8988T (cell line): ENCODE measurements at regions not wholly inside any gene's neighbourhood (a gene's known extent, or its start where the extent isn't known, plus 50 kb on each side); places are given as distances from the start of the nearest gene placed in this dataset.
"Not testable (repeated sequence)": the region's sequence is repeated elsewhere in the genome, so short reads cannot be mapped to it uniquely, and the experiment has no call there.

ENCODE experiments used
- DNase-seq: peaks from one replicate; pipeline ENCODE4 v3.0.0; 2011

DNA sequence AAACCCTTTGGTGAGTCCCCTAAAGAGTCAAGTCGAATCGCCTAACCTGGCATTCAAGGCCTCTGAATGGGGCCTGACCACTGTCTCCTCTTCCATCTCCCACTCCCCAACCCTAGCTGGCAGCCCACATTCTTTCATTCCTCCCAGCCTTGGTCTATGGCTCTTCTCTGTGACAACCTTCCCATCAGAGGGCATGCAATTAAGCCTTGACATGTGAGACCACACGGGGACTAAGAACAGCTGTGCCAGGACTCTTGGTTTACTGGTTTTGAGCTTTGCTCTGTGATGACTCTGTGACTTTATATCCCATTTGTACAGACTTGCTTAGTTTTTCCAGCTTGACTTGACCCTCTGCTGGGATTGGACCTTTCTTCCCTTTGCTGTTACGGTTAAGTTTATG lies 116.6 kb downstream of the BUB3 start:
- no peak for DNase-seq

DNA sequence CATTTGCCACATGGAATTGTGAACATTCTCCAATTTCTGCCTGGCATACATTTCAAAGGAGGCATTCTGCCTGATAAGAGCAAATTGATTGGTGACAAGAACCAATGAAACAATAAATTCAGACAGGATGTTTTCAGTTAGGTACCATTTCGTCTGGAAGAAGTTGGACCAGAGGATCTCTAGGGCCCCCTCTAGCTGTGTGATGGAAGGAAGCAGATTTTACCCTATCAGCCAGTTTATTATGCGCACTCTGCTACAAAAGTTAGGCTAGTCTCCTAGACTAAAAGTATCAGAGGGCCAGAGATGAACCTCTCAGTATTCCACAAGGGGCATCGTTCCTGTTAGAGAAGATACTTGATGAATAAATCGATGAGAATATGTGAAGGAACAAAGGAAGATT lies 118.0 kb downstream of the BUB3 start:
- no peak for DNase-seq

DNA sequence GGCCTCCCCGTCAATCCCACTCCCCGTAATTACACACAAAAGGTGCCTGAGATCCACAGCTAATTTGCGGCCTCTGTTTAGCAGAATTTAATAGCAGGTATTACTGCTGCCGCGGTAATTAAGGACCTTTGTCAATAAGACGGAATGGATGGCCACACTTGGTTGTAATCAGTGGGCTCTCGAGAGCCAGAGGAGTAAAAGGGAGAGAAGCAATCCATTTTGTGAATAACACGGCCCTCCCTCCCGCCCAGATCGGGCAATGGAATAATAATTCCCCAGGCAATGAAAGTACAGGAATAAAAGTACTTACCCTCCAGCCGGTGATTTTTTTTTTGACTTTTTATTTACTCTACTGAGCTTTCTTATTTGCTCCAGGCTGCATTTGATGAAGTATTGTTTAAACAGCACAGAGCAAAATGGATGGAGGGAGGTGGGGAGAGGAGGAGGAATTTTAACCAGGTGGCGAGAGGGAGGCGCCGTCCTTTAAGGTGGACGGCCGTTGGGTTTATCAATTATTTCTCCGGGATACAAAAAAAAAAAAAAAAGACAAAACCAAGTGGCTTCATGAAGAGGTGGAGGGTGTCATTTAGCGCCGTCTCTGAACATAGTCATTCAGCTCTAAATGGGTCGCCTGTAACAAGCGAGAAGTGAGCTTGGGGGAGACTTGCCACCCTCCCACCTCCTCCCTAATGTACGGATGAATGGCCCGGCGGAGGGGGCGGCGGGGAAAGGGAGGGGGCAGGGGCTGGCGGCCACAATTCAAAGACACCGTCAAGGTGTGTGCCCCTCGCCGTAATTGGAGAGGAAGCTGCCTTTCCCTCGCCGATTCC lies 120.3 kb downstream of the BUB3 start:
- no peak for DNase-seq

DNA sequence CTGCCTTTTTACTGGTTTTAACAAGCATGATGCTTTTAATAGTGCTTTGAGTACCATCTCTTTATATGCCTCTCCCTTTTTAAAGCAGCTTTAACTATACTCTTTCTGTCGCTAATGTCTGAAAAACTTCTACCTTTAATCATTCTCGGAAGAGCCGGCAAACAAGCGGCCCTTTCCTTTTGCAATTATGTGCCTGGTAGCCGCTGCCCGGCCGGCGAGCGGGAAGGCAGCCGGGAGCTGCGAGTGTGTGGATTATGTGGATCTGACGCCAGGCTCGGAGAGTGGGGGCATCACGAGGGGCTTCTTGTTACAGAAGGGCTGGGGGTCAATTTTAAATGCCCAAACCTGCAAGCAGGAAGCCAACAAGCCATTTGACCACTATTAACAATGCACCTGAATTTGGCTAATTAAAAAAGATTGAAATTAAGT lies 120.9 kb downstream of the BUB3 start:
- no peak for DNase-seq

DNA sequence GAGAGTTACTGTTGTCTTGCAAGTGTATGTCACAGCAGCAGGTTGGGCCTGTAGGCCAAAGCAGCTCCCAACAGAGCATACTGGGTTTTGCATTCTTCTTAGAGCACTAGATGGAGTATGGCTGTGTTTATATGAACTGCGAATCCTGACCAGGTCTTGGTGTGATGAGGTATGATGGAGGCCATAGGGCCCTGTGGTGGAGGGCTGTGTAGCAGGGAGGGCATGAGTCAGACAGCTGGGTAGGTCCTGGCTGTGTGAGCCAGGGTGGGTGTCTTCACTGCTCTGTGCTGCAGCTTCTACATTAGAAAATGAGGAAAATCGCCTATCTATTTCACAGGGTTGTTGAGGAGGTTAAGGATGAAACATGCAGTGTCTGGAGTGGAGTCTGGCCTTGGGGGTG lies 124.2 kb downstream of the BUB3 start:
- no peak for DNase-seq

DNA sequence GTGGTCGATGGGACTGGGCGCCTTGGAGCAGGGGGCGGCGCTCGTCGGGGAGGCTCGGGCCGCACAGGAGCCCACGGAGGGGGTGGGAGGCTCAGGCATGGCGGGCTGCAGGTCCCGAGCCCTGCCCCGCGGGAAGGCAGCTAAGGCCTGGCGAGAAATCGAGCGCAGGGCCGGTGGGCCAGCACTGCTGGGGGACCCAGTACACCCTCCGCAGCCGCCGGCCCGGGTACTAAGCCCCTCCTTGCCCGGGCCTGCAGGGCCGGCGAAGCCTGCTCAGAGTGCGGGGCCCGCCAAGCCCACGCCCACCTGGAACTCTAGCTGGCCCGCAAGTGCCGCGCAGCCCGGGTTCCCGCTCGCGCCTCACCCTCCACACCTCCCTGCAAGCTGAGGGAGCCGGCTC lies 129.2 kb downstream of the BUB3 start:
- DNase-seq = not testable (repeated sequence)

DNA sequence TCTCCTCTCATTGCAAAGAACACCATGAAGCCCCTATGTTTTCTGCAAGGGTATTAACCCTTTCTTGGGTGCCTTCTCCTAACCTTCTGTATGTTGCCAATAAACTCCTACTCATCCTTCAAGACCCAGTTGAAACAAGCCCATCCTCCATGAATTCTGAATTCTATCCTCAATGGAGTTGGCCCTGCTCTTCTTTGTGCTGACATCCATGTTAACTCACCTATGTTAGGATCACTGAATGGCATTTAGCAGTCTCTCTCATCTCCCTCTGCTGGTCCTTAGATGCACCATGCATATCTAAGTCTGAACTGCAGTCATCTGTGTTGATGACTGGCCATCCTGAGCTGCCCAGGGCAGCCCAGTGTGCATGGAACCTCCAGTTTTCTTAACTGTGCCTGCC lies 129.8 kb downstream of the BUB3 start:
- DNase-seq = no peak

DNA sequence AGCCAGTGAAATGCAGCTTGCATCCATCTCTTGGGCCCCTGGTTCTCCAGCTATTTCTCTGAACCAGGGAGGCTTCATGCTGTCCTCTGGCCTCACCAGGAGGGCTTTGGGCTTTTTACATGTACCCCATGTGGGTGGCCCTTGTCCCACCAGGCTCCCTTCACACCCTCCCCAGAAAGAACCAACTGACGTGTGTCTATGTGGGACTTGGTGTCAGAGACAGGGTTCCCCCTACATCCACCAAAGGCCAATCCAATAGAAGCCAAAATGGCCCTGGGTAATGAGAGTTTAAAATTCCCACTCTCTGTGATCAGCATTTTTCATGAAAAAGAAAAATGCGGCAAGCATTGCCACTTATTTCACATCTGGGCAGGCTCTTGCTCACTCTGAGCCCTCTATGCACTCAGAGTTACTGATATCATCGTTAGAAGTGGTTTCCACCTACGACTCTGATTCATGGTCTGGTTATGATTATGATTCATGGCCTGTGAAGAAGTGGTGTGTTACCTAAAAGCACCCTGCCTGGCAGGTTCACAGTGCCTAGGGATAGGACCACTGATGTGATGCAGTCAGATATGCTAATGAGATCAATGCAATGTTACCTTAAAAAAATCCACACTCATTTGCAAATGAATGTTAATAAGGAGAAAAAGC lies 133.5 kb downstream of the BUB3 start:
- peak; percentile 43 for DNase-seq

DNA sequence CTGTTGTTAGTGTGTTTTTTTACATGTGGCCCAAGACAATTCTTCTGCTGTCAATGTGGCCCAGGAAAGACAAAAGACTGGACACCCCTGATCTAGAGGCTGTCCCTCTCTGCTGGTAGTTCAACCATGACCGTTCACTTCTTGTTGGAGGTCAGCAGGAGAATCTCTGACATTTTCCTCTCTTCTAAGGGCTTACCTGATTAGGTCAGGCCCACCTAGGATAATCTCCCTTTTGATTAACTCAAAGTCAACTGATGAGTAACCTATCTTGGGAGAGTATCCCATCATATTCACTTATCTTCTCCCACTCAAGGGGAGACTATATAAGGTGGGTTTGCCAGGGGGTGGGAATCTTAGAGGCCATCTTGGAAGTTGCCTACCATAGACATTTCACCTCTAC lies 135.2 kb downstream of the BUB3 start:
- no peak for DNase-seq

DNA sequence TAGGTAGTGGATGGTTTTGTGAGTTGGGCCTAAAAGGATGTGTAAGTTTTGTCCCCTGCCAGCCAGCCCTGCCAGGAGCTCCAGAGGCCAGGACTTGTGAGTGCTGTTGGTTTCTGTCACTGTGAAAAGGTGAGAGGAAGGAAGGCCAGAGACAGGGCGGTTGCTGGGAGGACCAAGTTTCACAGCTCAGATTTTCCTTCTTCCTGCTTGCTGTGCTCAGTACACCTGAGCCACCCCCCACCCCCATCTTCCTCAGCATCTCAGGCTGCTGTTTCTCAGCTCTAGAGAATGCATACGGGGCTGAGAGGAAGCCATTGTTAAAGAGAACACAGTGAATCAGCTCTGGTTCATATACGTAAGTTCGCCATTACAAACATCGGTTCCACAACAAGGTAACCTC lies 139.9 kb downstream of the BUB3 start:
- DNase-seq = no peak

DNA sequence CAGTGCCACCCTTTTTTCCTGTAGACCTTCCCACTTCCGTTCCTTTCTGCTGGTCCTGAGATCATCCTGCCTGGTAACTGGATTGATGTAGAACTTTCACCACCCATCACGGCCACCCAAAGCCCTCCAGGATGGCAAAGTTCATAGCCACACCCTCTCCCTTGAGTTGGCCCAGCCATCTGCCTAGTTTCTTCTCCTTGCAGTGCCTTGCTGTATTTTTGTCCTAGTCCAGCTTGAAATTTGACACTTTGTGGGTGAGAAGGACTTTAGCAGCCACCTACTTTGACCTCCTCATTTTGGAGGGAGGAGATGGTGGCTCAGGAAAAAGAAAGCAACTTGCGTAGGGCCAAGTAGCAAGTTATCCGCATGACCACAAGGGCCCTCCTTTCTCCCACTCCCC lies 140.7 kb downstream of the BUB3 start:
- DNase-seq = no peak

DNA sequence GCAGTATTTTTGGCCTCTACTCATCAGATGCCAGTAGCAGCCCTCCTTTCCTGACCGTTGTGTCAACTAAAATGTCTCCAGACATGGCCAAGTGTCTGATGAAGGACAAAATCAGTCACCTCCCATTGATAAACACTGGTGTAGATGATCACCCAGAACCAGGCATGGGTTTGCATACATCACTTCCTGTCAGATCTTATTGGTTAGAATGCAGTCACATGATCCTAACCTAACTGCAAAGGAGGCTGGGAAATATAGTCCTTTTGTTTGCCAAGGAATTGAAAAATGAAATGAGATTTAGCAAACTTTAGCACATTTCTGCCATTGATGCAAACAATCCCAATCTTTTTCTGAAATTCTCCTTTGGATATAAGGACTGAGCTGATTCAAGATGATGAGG lies 141.4 kb downstream of the BUB3 start:
- DNase-seq = no peak

DNA sequence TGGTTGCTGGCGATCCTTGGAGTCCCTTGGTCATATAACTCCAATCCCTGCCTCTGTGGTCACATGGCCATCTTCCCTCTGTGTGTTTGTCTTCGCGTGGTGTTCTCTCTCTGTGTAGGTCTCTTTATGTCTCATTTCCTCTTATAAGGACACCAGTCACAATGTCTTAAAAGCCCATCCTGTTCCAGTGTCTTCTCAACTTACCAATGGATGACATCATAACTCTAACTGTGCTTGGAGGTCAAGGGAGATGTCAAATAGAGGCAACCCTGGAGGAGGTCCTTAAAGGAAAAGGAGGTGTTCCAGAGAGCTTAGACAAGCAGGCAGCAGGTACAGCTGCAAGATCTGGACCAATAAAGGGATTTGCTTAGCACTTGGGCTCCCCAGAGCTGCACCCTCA lies 143.0 kb downstream of the BUB3 start:
- no peak for DNase-seq

DNA sequence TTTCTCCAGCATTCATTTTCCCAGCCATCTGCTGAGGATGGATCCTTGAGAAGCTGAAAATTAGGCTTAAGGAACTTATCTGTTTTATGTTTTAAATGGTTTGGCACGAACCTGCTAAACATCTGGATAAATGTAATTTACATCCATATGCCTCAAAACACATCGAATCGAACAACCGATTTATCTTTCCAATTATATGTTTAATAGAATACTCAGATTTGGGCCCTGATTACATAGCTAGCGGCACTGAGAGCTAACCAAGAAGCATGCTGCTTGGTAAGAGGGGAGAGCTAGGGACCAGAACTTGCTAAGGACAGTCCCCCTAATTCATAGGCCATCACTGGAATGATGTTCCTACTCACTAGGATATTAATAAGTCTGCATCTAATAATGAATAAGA lies 144.4 kb downstream of the BUB3 start:
- DNase-seq = no peak

DNA sequence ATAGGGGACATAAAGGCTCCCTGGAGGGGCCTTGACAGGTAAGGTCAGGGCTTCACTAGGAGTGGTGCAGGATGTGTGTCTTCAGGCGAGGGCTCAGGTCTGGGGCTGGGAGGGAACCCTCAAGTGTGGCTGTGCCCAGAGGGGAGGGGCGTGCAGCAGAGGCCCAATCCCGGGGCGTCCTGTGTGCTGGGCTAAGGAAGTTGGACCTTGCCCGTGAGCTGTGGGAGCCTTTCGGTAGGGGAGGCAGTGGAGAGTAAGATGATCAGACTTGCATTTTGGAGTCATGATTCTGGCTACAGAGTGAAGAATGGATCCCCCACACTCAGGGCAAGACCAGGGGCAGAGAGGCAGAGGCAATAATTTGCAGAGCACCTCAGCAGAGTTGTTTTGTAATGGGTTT lies 145.4 kb downstream of the BUB3 start:
- DNase-seq = no peak

DNA sequence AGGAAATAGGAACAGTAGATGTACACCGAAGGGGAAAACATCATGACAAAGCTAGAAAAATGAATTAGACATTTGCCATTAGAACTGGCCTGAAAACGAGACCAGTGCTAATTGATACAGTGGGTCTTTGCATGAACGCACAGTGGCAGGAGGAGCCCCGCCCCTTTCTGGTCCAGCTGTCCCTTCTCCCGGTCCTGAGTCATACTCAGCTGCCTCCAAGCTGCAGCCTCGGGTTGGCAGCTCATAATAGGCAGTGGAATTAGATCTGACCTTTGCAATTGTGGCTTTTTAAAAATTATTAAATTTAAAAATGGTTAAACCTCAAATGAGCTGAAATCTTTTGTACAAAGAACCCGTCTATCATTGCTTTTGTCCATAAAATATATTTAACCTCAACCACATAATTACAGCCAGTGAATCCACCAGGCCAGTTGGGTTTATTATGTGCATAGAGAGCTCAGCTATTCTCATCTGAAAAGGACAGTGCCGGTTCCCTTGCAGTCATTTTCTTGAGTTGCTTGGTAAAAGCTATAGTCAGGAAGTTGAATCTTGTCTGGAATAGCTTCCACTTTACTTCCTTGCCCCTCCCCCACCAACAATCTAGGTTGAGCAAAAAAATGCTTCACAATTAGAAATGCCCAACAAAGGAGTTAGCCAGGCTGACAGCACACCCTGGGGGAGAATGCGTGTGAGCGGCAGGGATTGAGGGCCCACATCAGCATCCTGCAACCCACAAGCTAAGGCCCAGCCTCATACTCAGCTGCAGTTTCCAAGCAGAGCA lies 147.1 kb downstream of the BUB3 start:
- DNase-seq = peak; percentile 26

DNA sequence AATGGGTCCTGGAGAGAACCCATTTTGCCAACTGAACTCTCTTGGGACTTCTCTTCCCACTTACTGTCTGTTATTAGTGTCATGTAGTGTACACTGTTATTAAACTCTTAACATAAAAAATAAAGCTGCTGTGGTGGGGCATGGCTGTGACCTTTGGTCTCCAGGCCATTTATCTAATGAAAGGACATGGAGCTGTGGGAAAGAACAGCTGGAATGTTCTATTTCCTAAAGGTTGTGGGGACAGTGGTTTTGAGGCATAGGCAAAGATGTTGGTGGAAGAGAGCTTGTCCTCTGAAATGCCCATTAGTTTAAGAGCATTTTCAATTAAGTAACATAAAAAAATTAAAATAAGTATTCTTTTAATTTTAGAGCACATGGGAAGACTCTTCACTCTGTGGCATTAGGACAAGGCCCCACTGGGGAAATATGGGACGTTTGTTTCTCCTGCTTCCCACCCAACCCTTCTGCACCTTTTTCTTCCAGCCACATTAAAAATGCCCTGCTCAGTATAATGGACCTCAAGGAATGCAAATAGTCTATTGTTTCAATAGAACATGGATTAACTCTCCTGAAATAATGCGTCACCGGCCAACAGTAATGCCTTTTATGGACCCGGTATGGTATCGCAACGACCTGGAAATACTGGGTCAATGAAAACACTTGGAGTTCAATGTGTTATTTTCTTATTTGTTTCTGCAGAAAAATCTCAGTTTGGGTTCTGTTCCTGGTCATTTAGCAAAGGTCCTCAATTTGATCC lies 149.6 kb downstream of the BUB3 start:
- no peak for DNase-seq

DNA sequence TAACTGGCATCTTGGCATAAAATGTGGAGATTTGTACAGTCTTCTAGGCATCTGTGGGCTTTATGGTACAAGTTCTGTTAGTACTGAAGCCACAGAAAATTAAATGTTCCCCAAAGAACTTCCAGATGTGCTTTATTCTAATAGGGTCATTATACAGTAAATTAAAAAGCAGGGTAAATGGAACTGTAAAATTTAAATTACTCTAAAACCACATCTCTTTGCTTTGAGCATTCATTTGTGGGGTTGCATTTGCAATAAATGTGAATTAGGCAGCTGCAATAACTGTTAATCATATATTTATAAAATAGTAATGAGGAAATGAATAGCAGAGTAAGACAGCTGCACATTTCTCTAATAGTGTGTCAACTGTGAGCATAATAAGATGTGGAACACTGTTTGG lies 151.5 kb downstream of the BUB3 start:
- no peak for DNase-seq

DNA sequence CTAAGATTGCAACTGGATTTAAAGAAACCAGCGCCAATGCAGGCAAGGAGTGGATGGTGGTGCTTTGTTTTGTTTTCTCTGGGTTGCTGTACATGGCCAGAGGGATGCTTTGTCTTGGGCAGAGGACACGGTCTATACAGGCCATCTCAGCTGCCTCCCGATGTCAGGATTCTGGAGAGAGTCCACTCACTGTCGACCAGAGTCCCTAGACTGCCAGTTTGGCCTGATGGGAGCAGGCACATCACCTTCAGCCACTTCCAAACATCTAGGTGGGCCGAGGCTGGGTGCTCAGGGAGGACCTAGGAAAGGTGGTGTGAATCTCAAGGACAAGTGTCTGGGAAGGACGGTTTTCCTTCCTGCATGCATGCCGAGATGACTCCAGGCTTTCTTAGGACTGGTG lies 152.1 kb downstream of the BUB3 start:
- no peak for DNase-seq

DNA sequence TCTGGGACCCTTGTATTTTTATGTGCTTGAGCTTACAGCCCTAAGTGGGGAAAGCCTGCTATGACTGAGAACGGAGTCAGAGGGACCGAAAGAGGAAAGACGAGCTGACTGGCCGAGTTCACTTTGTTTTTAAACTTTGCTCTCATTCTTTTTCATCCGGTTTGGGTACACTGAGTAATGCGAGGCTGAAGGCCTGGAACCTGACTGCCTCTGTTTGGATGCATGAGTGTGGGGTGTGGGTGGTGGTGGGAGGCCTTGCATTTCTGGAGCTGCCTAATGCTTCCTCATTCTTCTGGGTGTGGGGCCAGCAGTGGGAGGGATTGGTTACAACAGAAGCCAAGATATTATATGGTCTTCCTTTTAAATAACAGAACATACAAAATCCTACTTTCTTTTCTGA lies 155.5 kb downstream of the BUB3 start:
- DNase-seq = no peak

DNA sequence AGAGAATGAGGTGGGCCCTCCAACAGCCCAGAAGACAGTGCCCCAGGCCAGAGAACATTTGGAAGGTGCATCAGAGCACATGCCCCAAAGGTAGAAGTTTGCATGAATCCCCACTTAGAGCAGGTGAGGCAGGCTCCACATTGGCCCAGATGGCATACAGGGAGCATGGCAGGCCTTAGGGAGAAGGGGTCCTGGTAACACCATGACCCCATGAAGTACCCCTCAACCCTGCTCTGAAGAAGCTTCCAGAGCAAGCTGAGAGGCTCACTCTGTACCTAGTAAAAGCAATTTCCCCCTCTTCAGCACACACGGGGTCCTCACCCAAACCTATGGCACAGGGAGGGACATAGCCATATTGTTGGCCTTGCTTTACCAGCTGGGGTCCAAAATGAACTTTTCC lies 162.6 kb downstream of the BUB3 start:
- no peak for DNase-seq

DNA sequence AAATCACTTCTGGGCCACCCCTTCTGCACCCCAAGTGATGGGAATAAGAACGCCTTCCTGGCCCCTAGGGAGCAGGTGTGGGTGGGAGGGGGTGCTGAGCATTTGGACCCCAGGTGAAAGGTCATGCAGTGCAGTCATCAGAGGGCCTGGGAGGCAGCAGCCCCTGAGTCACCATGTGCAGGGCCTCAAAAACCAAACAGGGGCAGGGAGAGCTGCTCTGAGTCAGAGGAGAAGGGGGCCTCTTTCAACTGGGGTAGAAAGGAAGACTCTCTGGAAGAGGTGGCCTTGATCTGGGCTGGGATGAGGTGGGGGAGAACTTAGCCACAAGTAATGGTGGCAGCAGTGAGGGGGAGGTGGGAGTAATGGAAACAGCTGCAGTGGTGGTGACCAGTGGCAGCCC lies 164.3 kb downstream of the BUB3 start:
- no peak for DNase-seq

DNA sequence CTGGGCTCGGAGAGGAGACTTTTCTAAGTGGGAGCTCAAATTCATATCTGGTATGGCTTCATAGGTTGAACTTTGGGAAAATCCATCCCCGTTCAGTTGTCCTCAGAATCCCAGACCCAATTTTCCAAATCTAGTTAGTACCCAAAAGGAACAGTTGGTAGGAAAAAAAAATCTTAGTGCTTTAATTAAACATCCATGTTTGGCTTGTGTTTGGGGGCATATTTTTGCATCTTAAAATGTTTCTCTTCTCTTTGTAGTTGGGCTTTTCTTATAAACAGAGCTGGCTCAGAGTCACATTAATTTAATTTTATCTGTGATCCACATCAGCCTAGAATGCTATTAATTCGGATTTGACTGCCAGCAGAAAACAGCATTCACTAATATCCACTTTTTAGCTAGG lies 165.9 kb downstream of the BUB3 start:
- DNase-seq = no peak
